Effector CD4-positive, alpha-beta T cell (primary cell): ENCODE measurements at regions not wholly inside any gene's neighbourhood (a gene's known extent, or its start where the extent isn't known, plus 50 kb on each side); places are given as distances from the start of the nearest gene placed in this dataset.

ENCODE experiments used
- DNase-seq: peaks from one replicate; pipeline ENCODE4 v3.0.0-alpha.2; 2020

GRCh38 chr12:107449891-107450290 is 235.7 kb upstream of the PWP1 start:
- DNase-seq, result no peak

- no peak for DNase-seq
These were observed 235.1 kb upstream of the PWP1 start for GRCh38 chr12:107450541-107450940.

- DNase-seq, result no peak
These were observed 234.4 kb upstream of the PWP1 start for GRCh38 chr12:107451246-107451645.

- no peak for DNase-seq
These were observed 231.3 kb upstream of the PWP1 start for GRCh38 chr12:107454109-107454830.

GRCh38 chr12:107457362-107457935 is 228.2 kb upstream of the PWP1 start:
- DNase-seq, result no peak

GRCh38 chr12:107458163-107458562 is 227.4 kb upstream of the PWP1 start:
- DNase-seq, result no peak

- no peak for DNase-seq
These were observed 226.6 kb upstream of the PWP1 start for GRCh38 chr12:107458990-107459389.

GRCh38 chr12:107459641-107460040 is 226.0 kb upstream of the PWP1 start:
- DNase-seq, result no peak

GRCh38 chr12:107461222-107461975 is 224.2 kb upstream of the PWP1 start:
- DNase-seq, result no peak

GRCh38 chr12:107462428-107463332 is 222.9 kb upstream of the PWP1 start:
- DNase-seq, result no peak

- no peak for DNase-seq
These were observed 221.0 kb upstream of the PWP1 start for GRCh38 chr12:107464644-107465043.

- DNase-seq, result no peak
These were observed 220.0 kb upstream of the PWP1 start for GRCh38 chr12:107465625-107466024.

- no peak for DNase-seq
These were observed 217.9 kb upstream of the PWP1 start for GRCh38 chr12:107467716-107468115.

- DNase-seq, result no peak
These were observed 217.4 kb upstream of the PWP1 start for GRCh38 chr12:107468182-107468581.

- no peak for DNase-seq
These were observed 216.6 kb upstream of the PWP1 start for GRCh38 chr12:107469011-107469410.

GRCh38 chr12:107470645-107471044 is 215.0 kb upstream of the PWP1 start:
- no peak for DNase-seq

- DNase-seq, result no peak
These were observed 213.3 kb upstream of the PWP1 start for GRCh38 chr12:107472308-107472707.

GRCh38 chr12:107474099-107474498 is 211.5 kb upstream of the PWP1 start:
- no peak for DNase-seq

GRCh38 chr12:107474639-107475539 is 210.7 kb upstream of the PWP1 start:
- DNase-seq, result no peak

- no peak for DNase-seq
These were observed 209.7 kb upstream of the PWP1 start for GRCh38 chr12:107475900-107476299.

GRCh38 chr12:107477018-107477417 is 208.6 kb upstream of the PWP1 start:
- no peak for DNase-seq
